HepG2 (cell line): ENCODE measurements at regions not wholly inside any gene's neighbourhood (a gene's known extent, or its start where the extent isn't known, plus 50 kb on each side); places are given as distances from the start of the nearest gene placed in this dataset.

Experiments
- DBP ChIP-seq: sonication (generic); formaldehyde crosslinking; IDR thresholded peaks from 2 replicates; pipeline ENCODE4 v1.4.0; 2020; ENCODE audit warnings: missing genetic modification reagents; ENCODE audit errors: not compliant biosample characterization
- DPF2 ChIP-seq: sonication (generic); formaldehyde crosslinking; IDR thresholded peaks from 2 replicates; pipeline ENCODE4 v1.4.0; 2020; ENCODE audit warnings: mild to moderate bottlenecking, low read depth, missing genetic modification reagents, borderline replicate concordance
- FOXP4 ChIP-seq: sonication (generic); formaldehyde crosslinking; IDR thresholded peaks from 2 replicates; pipeline ENCODE4 v1.4.0; 2020; ENCODE audit warnings: missing genetic modification reagents
- PAXIP1 ChIP-seq: sonication (generic); formaldehyde crosslinking; conservative IDR thresholded peaks from 2 replicates; pipeline ENCODE4 v1.4.0; 2020; ENCODE audit warnings: mild to moderate bottlenecking, missing genetic modification reagents, moderate library complexity
- PBX2 ChIP-seq: IDR thresholded peaks from 2 replicates; pipeline ENCODE4 v1.6.1; 2016; ENCODE audit warnings: control low read depth
- TBX2 ChIP-seq: sonication (generic); formaldehyde crosslinking; IDR thresholded peaks from 2 replicates; pipeline ENCODE4 v1.5.0; 2020; ENCODE audit warnings: missing genetic modification reagents, mild to moderate bottlenecking, borderline replicate concordance
- TFDP2 ChIP-seq: sonication (generic); formaldehyde crosslinking; IDR thresholded peaks from 2 replicates; pipeline ENCODE4 v1.4.0; 2020; ENCODE audit warnings: missing genetic modification reagents
- THAP7 ChIP-seq: sonication (generic); formaldehyde crosslinking; IDR thresholded peaks from 2 replicates; pipeline ENCODE4 v1.8.1; 2023; ENCODE audit warnings: mild to moderate bottlenecking, missing genetic modification reagents
- ZC3H13 ChIP-seq: sonication (generic); formaldehyde crosslinking; IDR thresholded peaks from 2 replicates; pipeline ENCODE4 v1.8.1; 2023; ENCODE audit warnings: mild to moderate bottlenecking, missing genetic modification reagents, moderate library complexity
- ZNF101 ChIP-seq: sonication (generic); formaldehyde crosslinking; IDR thresholded peaks from 2 replicates; pipeline ENCODE4 v1.4.0; 2020; ENCODE audit warnings: mild to moderate bottlenecking, low read depth, missing genetic modification reagents, borderline replicate concordance
- ZNF12 ChIP-seq: sonication (generic); formaldehyde crosslinking; IDR thresholded peaks from 2 replicates; pipeline ENCODE4 v1.5.0; 2020; ENCODE audit warnings: missing genetic modification reagents
- ZNF180 ChIP-seq: sonication (generic); formaldehyde crosslinking; IDR thresholded peaks from 2 replicates; pipeline ENCODE4 v1.4.0; 2020; ENCODE audit warnings: low read depth, missing genetic modification reagents, borderline replicate concordance
- ZNF281 ChIP-seq: sonication (generic); formaldehyde crosslinking; IDR thresholded peaks from 2 replicates; pipeline ENCODE4 v1.4.0; 2020; ENCODE audit warnings: missing genetic modification reagents, borderline replicate concordance
- ZNF446 ChIP-seq: sonication (generic); formaldehyde crosslinking; IDR thresholded peaks from 2 replicates; pipeline ENCODE4 v1.5.0; 2020; ENCODE audit warnings: mild to moderate bottlenecking, missing genetic modification reagents
- ZNF777 ChIP-seq: sonication (generic); formaldehyde crosslinking; IDR thresholded peaks from 2 replicates; pipeline ENCODE4 v1.4.0; 2020; ENCODE audit warnings: missing genetic modification reagents

GRCh38 chr7:138195151-138195571 is 118.9 kb downstream of the AKR1D1 start (continued):
- no peak for TF ChIP-seq DBP (CRISPR knock-in tag)
- no peak for TF ChIP-seq TFDP2 (CRISPR knock-in tag)
- TF ChIP-seq ZNF180 (CRISPR knock-in tag): no peak
- TF ChIP-seq ZNF446: no peak
- no peak for TF ChIP-seq ZNF101 (CRISPR knock-in tag)
- no peak for TF ChIP-seq DPF2 (CRISPR knock-in tag)
- TF ChIP-seq ZNF777: no peak
- 0 out of 2 replicates have a peak, but pooled peaks have one; percentile 22 for TF ChIP-seq PBX2 (CRISPR knock-in tag)
- no peak for TF ChIP-seq THAP7
- no peak for TF ChIP-seq ZNF12 (CRISPR knock-in tag)
- TF ChIP-seq ZC3H13 (CRISPR knock-in tag): no peak
- peak; percentile 49 for TF ChIP-seq PAXIP1
- no peak for TF ChIP-seq ZNF281 (CRISPR knock-in tag)
- 0 out of 2 replicates have a peak, but pooled peaks have one; percentile 38 for TF ChIP-seq FOXP4 (CRISPR knock-in tag)
- TF ChIP-seq TBX2 (CRISPR knock-in tag): no peak
